Naive thymus-derived CD4-positive, alpha-beta T cell (primary cell): ENCODE measurements at regions not wholly inside any gene's neighbourhood (a gene's known extent, or its start where the extent isn't known, plus 50 kb on each side); places are given as distances from the start of the nearest gene placed in this dataset.

Experiments used
- ATAC-seq: fragments of 150-1000 bp; cut with Tn5 transposase; 2 replicates; pipeline ENCODE4 v1.10.0; 2021; ENCODE audit warnings: mild to moderate bottlenecking, moderate library complexity
- CTCF ChIA-PET: fragments of 350-600 bp; sonication (Branson Sonifier 250); formaldehyde crosslinking; loops from one replicate; lab custom pipeline; 2021; ENCODE audit warnings: antibody characterized with exemption; lab: Charles Lee
- POLR2A ChIA-PET: fragments of 350-600 bp; sonication (Branson Sonifier 250); formaldehyde crosslinking; loops from one replicate; lab custom pipeline; 2021; ENCODE audit warnings: antibody characterized with exemption, inconsistent platforms; lab: Charles Lee
- DNase-seq, 9 donors: peaks; one replicate each; pipeline versions ENCODE4 v3.0.0 to v3.0.0-alpha.2; 2020 to 2022; ENCODE audit warnings: mixed read lengths in 1 of 9
- H3K27ac ChIP-seq: one replicate; pipeline ENCODE4 v1.7.0; 2013; ENCODE audit warnings: mild to moderate bottlenecking, low read depth, low read length, moderate library complexity
- H3K27me3 ChIP-seq, 2 donors: one replicate each; pipeline ENCODE4 v1.7.0; 2013; ENCODE audit warnings: low read length in 2 of 2, mild to moderate bottlenecking in 2 of 2, moderate library complexity in 2 of 2; ENCODE audit not compliant: control insufficient read depth in 2 of 2, insufficient read depth in 2 of 2
- H3K36me3 ChIP-seq, 3 experiments: 1 replicate in 2 of 3; 2 replicates in 1 of 3; pipeline ENCODE4 v1.7.0; 2013; ENCODE audit warnings: low read length in 3 of 3, mild to moderate bottlenecking in 3 of 3, moderate library complexity in 1 of 3; ENCODE audit not compliant: insufficient read depth in 3 of 3, control insufficient read depth in 2 of 3
- H3K4me1 ChIP-seq, 2 donors: one replicate each; pipeline ENCODE4 v1.7.0; 2013; ENCODE audit warnings: low read length in 2 of 2, mild to moderate bottlenecking in 2 of 2, moderate library complexity in 1 of 2; ENCODE audit not compliant: control insufficient read depth in 2 of 2, insufficient read depth in 2 of 2
- H3K4me3 ChIP-seq: 2 replicates; pipeline ENCODE4 v1.7.0; 2013; ENCODE audit warnings: mild to moderate bottlenecking, low read length
- H3K9me3 ChIP-seq, 3 experiments: 1 replicate in 2 of 3; 2 replicates in 1 of 3; pipeline ENCODE4 v1.7.0; 2013; ENCODE audit warnings: low read length in 3 of 3; ENCODE audit not compliant: control insufficient read depth in 2 of 3
- H3K27ac Mint-ChIP-seq, 9 donors: one replicate each; pipeline ENCODE4 v1.8.0; 2020 to 2022; ENCODE audit warnings: mixed read lengths in 9 of 9, mild to moderate bottlenecking in 8 of 9, moderate library complexity in 5 of 9, inconsistent platforms in 2 of 9
- H3K27me3 Mint-ChIP-seq, 5 donors: one replicate each; pipeline ENCODE4 v1.8.0; 2021 to 2022; ENCODE audit warnings: mixed read lengths in 5 of 5, mild to moderate bottlenecking in 1 of 5
- H3K36me3 Mint-ChIP-seq, 5 donors: one replicate each; pipeline ENCODE4 v1.8.0; 2020 to 2022; ENCODE audit warnings: mixed read lengths in 5 of 5, mild to moderate bottlenecking in 3 of 5, inconsistent platforms in 1 of 5
- H3K4me1 Mint-ChIP-seq, 7 donors: one replicate each; pipeline ENCODE4 v1.8.0; 2020 to 2022; ENCODE audit warnings: mixed read lengths in 7 of 7, mild to moderate bottlenecking in 3 of 7, inconsistent platforms in 1 of 7
- H3K4me3 Mint-ChIP-seq, 10 donors: one replicate each; pipeline ENCODE4 v1.8.0; 2020 to 2022; ENCODE audit warnings: mild to moderate bottlenecking in 10 of 10, mixed read lengths in 10 of 10, moderate library complexity in 6 of 10, inconsistent platforms in 2 of 10
- H3K9me3 Mint-ChIP-seq, 11 donors: one replicate each; pipeline ENCODE4 v1.8.0; 2020 to 2022; ENCODE audit warnings: mixed read lengths in 11 of 11, mild to moderate bottlenecking in 4 of 11, inconsistent platforms in 1 of 11, moderate library complexity in 1 of 11
- intact Hi-C, 2 donors: fragments of 100-400 bp; cut with micrococcal nuclease; formaldehyde crosslinking; loops; one replicate each; pipeline ENCODE4 v1.15.1; 2023

DNA sequence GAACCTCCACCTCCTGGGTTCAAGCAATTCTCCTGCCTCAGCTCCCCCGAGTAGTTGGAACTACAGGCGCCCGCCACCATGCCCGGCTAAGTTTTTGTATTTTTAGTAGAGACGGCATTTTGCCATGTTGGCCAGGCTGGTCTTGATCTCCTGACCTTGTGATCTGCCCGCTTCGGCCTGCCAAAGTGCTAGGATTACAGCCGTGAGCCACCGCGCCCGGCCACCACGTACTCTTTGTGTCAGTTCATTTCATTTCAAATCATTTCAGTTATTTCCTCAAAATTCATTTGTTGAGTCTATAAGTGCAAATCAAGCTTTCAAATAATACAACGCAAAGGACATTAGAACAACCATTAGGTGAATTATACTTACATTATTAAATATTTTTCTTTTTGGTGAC lies 943.8 kb downstream of the TYW1 start:
- Histone ChIP-seq H3K9me3 (no peaks in the 10 kb centered on the region), H3K27ac (no peak overlapping the region), H3K36me3 (no peaks in the 10 kb centered on the region), H3K4me3 (no peak overlapping the region), H3K4me1 (no peaks in the 10 kb centered on the region), H3K27me3 (no peaks in the 10 kb centered on the region)
- DNase-seq (no peak), ATAC-seq (no peak)
- H3K9me3 Mint-ChIP-seq = peaks cover 0 to 29% (median 11%) of the 10 kb centered on the region in 11 donors
- H3K4me1 Mint-ChIP-seq = no peaks in the 10 kb centered on the region
- POLR2A ChIA-PET = no interaction called here
- H3K4me3 Mint-ChIP-seq = no peak overlapping the region
- intact Hi-C loops = no loop called here
- H3K27ac Mint-ChIP-seq = no peak overlapping the region
- CTCF ChIA-PET = no interaction called here
- no peaks in the 10 kb centered on the region for H3K27me3 Mint-ChIP-seq
- peaks cover 0 to 3% (median 0%) of the 10 kb centered on the region in 5 donors for H3K36me3 Mint-ChIP-seq

DNA sequence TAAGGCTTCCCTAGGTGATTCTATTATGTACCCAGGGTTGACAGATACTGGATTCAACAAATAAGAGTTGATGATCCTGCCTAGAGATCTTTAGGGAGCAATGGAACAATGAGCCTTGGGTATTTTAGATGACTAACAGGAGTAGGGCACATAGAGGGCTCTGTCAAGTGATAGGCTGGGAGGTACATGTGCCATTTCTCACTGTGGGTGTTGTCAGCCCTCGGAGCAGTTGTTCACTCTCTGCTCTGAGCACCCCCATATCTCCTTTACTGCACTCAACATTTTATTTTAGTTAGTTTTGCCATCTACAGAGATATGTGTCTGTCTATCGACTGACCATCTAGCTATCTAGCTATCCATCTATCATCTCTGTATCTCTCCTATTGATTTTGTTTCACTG lies 950.6 kb downstream of the TYW1 start:
- CTCF ChIA-PET = no interaction called here
- Mint-ChIP-seq H3K36me3 (peaks cover 0 to 3% (median 0%) of the 10 kb centered on the region in 5 donors), H3K9me3 (peaks cover 2 to 40% (median 13%) of the 10 kb centered on the region in 11 donors), H3K27ac (no peak overlapping the region), H3K4me1 (no peaks in the 10 kb centered on the region), H3K27me3 (no peaks in the 10 kb centered on the region), H3K4me3 (no peak overlapping the region)
- H3K9me3 ChIP-seq = no peaks in the 10 kb centered on the region
- intact Hi-C loops = no loop called here
- no peaks in the 10 kb centered on the region for H3K4me1 ChIP-seq
- H3K4me3 ChIP-seq = no peak overlapping the region
- no peaks in the 10 kb centered on the region for H3K36me3 ChIP-seq
- POLR2A ChIA-PET = no interaction called here
- DNase-seq (no peak), ATAC-seq (no peak)
- no peaks in the 10 kb centered on the region for H3K27me3 ChIP-seq
- no peak overlapping the region for H3K27ac ChIP-seq

DNA sequence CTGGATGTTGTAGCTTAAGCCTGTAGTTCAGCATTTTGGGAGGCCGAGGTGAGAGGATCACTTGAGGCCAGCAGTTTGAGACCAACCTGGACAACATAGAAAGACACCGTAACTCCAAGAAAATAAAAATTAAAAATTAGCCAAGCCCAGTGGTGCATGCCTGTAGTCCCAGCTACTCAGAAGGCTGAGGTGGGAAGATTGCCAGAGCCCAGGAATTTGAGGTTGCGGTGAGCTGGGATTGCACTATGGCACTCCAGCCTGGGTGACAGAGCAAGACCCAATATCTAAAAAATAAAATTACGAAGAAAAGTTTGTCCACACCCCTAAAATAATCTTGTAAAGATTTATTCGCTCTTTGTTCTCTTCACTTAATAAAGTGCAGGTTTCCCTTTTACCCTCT lies 951.0 kb downstream of the TYW1 start:
- no peaks in the 10 kb centered on the region for H3K36me3 ChIP-seq
- DNase-seq = no peak
- no peak overlapping the region for H3K27ac Mint-ChIP-seq
- no peaks in the 10 kb centered on the region for H3K27me3 Mint-ChIP-seq
- ChIA-PET POLR2A (no interaction called here), CTCF (no interaction called here)
- H3K4me3 ChIP-seq = no peak overlapping the region
- no peaks in the 10 kb centered on the region for H3K27me3 ChIP-seq
- peaks cover 2 to 40% (median 11%) of the 10 kb centered on the region in 11 donors for H3K9me3 Mint-ChIP-seq
- ATAC-seq = no peak
- no peaks in the 10 kb centered on the region for H3K4me1 Mint-ChIP-seq
- intact Hi-C loops = no loop called here
- H3K4me1 ChIP-seq = no peaks in the 10 kb centered on the region
- H3K27ac ChIP-seq = no peak overlapping the region
- no peak overlapping the region for H3K4me3 Mint-ChIP-seq
- no peaks in the 10 kb centered on the region for H3K9me3 ChIP-seq
- peaks cover 0 to 3% (median 0%) of the 10 kb centered on the region in 5 donors for H3K36me3 Mint-ChIP-seq

DNA sequence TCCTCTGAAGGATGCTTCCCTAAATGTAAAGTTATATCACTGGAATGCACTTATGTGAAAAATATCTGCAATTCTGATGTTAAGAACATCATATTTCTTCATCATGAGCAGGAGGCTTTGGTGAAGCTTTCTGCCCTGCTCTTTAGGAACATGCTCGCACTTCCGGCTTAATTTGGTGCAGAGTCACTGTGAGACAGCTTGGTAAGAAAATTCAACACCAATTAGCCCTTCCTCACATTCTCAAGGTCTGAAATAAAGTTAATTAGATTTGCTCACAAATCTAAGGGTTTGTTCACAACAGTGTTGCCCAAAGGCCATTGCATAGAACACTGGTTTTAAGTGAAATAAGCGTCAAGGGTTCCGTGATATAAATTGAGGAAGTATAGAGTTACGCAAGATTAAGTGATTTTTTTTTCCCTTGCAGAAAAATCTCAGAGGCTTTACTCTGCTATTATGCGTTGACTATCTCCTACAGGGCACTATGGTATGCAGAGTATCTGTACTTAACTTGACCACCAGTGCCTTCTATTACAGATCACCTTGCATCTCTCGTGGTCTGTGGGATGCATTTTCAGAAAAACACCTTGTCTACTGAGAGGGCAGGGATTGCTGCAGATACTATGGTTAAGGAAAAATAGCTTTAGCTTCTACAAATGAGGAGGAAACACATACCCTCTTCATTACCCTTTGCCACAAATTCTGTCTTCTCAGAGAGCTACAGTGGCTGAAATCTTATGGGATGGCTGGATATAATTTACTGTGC lies 953.9 kb downstream of the TYW1 start:
- ATAC-seq (no peak), DNase-seq (no peak)
- Histone ChIP-seq H3K27me3 (no peaks in the 10 kb centered on the region), H3K9me3 (peaks cover 0 to 4% (median 0%) of the 10 kb centered on the region in 3 experiments), H3K27ac (no peak overlapping the region), H3K4me1 (no peaks in the 10 kb centered on the region), H3K4me3 (no peak overlapping the region), H3K36me3 (no peaks in the 10 kb centered on the region)
- Mint-ChIP-seq H3K36me3 (no peaks in the 10 kb centered on the region), H3K27ac (no peak overlapping the region), H3K27me3 (no peaks in the 10 kb centered on the region), H3K9me3 (peaks cover 2 to 32% (median 13%) of the 10 kb centered on the region in 11 donors), H3K4me1 (no peaks in the 10 kb centered on the region), H3K4me3 (no peak overlapping the region)
- POLR2A ChIA-PET = no interaction called here
- intact Hi-C loops = no loop called here
- CTCF ChIA-PET = no interaction called here

DNA sequence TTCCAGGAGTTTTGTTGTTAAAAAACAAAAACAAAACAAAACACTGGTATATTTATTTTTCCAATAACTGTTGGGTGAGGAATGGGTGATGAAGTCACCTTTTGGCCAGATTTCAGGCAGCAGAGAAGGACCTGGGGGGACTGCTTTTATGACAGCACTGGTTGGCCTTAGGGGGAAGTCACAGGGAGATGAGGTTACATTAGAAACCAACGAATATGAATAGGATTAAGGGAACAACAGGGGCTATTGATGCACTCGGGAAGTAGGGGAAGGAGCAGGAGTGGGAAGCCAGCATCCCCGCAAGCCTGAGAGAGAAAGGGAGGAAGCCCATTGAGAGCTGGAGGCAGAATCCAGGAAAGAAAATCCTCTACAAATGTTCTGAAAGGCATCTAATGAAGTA lies 958.4 kb downstream of the TYW1 start:
- no peaks in the 10 kb centered on the region for H3K27me3 Mint-ChIP-seq
- no peaks in the 10 kb centered on the region for H3K4me1 Mint-ChIP-seq
- no peak overlapping the region for H3K27ac ChIP-seq
- no peaks in the 10 kb centered on the region for H3K4me1 ChIP-seq
- no peak overlapping the region for H3K27ac Mint-ChIP-seq
- peaks cover 0 to 4% (median 0%) of the 10 kb centered on the region in 5 donors for H3K36me3 Mint-ChIP-seq
- POLR2A ChIA-PET = no interaction called here
- no peak overlapping the region for H3K4me3 Mint-ChIP-seq
- H3K36me3 ChIP-seq = no peaks in the 10 kb centered on the region
- DNase-seq = no peak
- peaks cover 10 to 35% (median 13%) of the 10 kb centered on the region in 11 donors for H3K9me3 Mint-ChIP-seq
- H3K4me3 ChIP-seq = no peak overlapping the region
- H3K27me3 ChIP-seq = no peaks in the 10 kb centered on the region
- no peak for ATAC-seq
- intact Hi-C loops = no loop called here
- CTCF ChIA-PET = no interaction called here
- peaks cover 0 to 4% (median 0%) of the 10 kb centered on the region in 3 experiments for H3K9me3 ChIP-seq

DNA sequence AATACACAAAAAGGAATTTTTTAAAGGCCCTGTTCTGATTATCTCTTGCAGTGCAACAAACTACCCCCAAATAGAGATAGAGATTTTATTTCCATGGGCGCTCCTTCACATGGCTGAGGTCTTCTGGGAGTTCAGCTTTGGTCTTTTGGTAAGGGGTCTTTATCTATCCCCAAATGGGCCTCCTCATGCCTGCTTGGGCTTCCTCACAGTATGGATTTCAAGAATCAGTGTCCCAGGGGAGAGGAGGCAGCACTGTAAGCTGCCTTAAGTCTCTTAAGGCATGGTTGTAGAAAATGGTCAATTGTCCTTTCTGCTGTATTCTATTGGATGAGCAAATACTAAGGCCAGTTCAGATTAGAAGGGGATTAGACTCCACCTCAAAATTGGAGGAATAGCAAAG lies 966.2 kb downstream of the TYW1 start:
- H3K36me3 Mint-ChIP-seq = peaks cover 0 to 4% (median 0%) of the 10 kb centered on the region in 5 donors
- H3K27ac Mint-ChIP-seq = no peak overlapping the region
- DNase-seq = no peak
- H3K27me3 Mint-ChIP-seq = no peaks in the 10 kb centered on the region
- peaks cover 0 to 7% (median 0%) of the 10 kb centered on the region in 3 experiments for H3K9me3 ChIP-seq
- no peaks in the 10 kb centered on the region for H3K27me3 ChIP-seq
- H3K4me3 ChIP-seq = no peak overlapping the region
- no peaks in the 10 kb centered on the region for H3K4me1 ChIP-seq
- intact Hi-C loops = no loop called here
- ChIA-PET CTCF (no interaction called here), POLR2A (no interaction called here)
- ATAC-seq = no peak
- H3K36me3 ChIP-seq = no peaks in the 10 kb centered on the region
- H3K27ac ChIP-seq = no peak overlapping the region
- H3K4me3 Mint-ChIP-seq = no peak overlapping the region
- H3K4me1 Mint-ChIP-seq = peaks cover 0 to 2% (median 0%) of the 10 kb centered on the region in 7 donors
- H3K9me3 Mint-ChIP-seq = peaks cover 7 to 58% (median 14%) of the 10 kb centered on the region in 11 donors

DNA sequence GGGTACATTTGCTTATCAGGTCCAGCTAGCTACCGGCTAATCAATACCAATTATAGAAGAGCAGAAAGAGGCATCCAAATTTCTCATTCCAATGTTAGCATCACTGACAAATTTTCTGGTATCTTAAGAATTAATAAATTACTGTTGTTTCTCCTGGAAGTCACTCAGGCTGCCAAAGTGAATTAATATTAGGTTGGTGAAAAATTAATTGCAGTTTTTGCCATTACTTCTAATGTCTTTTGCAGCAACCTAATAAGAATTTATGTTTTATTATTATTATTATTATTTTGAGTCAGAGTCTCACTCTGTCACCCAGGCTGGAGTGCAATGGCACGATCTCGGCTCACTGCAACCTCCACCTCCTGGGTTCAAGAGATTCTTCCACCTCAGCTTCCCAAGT lies 979.9 kb downstream of the TYW1 start:
- no peak overlapping the region for H3K4me3 ChIP-seq
- no peaks in the 10 kb centered on the region for H3K4me1 ChIP-seq
- POLR2A ChIA-PET = no interaction called here
- intact Hi-C loops = no loop called here
- no peaks in the 10 kb centered on the region for H3K27me3 ChIP-seq
- Mint-ChIP-seq H3K9me3 (peaks cover 0 to 22% (median 9%) of the 10 kb centered on the region in 11 donors), H3K36me3 (peaks cover 0 to 4% (median 0%) of the 10 kb centered on the region in 5 donors), H3K4me1 (no peaks in the 10 kb centered on the region), H3K4me3 (no peak overlapping the region), H3K27me3 (no peaks in the 10 kb centered on the region), H3K27ac (no peak overlapping the region)
- DNase-seq (no peak), ATAC-seq (no peak)
- no peaks in the 10 kb centered on the region for H3K9me3 ChIP-seq
- no peaks in the 10 kb centered on the region for H3K36me3 ChIP-seq
- CTCF ChIA-PET = no interaction called here
- H3K27ac ChIP-seq = no peak overlapping the region
